Muscle of leg (tissue), 3 donors: ENCODE measurements at regions not wholly inside any gene's neighbourhood (a gene's known extent, or its start where the extent isn't known, plus 50 kb on each side); places are given as distances from the start of the nearest gene placed in this dataset.

ENCODE experiments used
- DNase-seq: peaks from one replicate; pipeline ENCODE4 v3.0.0; 2013
- H3K27ac ChIP-seq: one replicate; pipeline ENCODE4 v1.5.1; 2013; ENCODE audit warnings: mild to moderate bottlenecking, low read length, control low read depth
- H3K27me3 ChIP-seq: one replicate; pipeline ENCODE4 v1.6.1; 2013; ENCODE audit warnings: low read length; ENCODE audit not compliant: control insufficient read depth, insufficient read depth
- H3K36me3 ChIP-seq: one replicate; pipeline ENCODE4 v1.6.1; 2013; ENCODE audit warnings: low read length; ENCODE audit not compliant: control insufficient read depth, insufficient read depth
- H3K4me1 ChIP-seq: one replicate; pipeline ENCODE4 v1.6.1; 2013; ENCODE audit warnings: low read length; ENCODE audit not compliant: control insufficient read depth, insufficient read depth
- H3K4me3 ChIP-seq: one replicate; pipeline ENCODE4 v1.5.1; 2013; ENCODE audit warnings: low read length, control low read depth
- H3K9me3 ChIP-seq: replicated peaks from 2 replicates; pipeline ENCODE4 v1.6.1; 2013; ENCODE audit warnings: low read depth, low read length; ENCODE audit not compliant: control insufficient read depth
- WGBS: methylation state at CpG from one replicate; pipeline ENCODE4 v1.1.5; 2013; ENCODE audit warnings: missing lambda C conversion rate; ENCODE audit not compliant: insufficient coverage; 5-methylcytosine and 5-hydroxymethylcytosine counted together

DNA sequence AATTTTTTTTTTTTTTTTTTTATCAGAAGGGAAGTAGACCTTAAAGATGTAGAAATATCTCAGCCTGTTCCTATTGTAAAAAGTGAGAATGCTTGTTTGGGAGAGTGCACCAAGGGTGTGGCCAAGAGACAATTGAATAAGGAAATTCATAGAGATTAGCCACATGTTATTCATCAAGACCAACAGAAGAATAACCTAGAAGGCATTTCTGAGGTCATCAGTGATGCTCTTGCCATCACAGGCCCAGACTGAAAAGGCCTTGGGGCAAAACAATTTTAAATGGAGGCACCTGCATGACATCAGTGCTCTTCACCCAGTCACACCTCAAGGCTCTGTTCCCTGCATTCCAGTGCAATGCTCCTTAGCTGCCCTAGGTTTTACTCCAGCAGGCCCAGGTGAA is 2043.3 kb upstream of the PIK3C3 start:
- Histone ChIP-seq H3K27me3 (no peaks in the 10 kb centered on the region), H3K9me3 (peaks cover 7% of the 10 kb centered on the region), H3K36me3 (no peaks in the 10 kb centered on the region), H3K4me1 (no peaks in the 10 kb centered on the region), H3K4me3 (no peak overlapping the region), H3K27ac (no peak overlapping the region)
- no peak for DNase-seq

DNA sequence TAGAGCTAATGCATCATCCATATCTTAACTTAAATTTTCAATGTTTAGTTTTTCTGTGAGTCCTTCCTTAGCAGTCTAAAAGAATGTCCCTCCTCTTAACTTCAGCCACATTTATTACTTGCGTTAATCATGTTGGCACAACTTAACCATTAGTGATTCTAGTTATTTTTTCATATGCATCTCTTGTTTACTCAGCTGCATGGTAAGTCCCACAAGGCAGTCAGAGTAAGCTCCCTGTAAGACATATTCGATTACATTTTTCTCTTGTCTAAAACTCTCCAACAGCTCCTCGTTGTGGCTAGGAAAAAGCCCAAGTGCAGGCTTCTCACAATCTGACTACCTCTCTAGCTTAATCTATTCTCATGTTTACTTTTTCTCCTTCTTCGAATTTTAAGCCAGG is 2045.3 kb upstream of the PIK3C3 start:
- Histone ChIP-seq H3K27me3 (no peaks in the 10 kb centered on the region), H3K9me3 (peaks cover 7% of the 10 kb centered on the region), H3K4me3 (no peak overlapping the region), H3K36me3 (no peaks in the 10 kb centered on the region), H3K27ac (no peak overlapping the region), H3K4me1 (no peaks in the 10 kb centered on the region)
- 53% methylated on average over 3 of the region's 4 CpGs for WGBS
- DNase-seq: peak; percentile 25

DNA sequence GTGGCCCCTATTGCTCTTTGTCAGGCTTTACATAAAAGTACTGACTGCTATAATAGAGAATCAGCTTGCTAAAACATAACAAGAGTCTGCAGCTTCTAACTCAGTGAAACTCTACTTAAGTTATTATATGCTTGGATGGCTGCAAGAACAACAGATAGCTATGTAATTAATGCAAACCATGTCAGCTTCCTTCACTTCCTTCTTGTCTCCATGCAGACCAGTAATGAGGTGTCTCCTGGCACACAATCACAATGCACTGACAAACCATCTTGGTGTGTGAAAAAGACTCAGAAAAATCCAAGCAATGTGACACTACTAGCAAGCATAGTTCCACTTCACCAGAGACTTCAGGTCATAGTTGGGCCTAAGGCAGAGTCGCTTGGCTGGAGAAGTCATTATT is 2068.9 kb upstream of the PIK3C3 start:
- no peaks in the 10 kb centered on the region for H3K27me3 ChIP-seq
- no peaks in the 10 kb centered on the region for H3K4me1 ChIP-seq
- no peak overlapping the region for H3K4me3 ChIP-seq
- WGBS: no CpG with 5 or more reads among the region's 1 CpG
- no peaks in the 10 kb centered on the region for H3K9me3 ChIP-seq
- H3K27ac ChIP-seq: no peak overlapping the region
- no peak for DNase-seq
- no peaks in the 10 kb centered on the region for H3K36me3 ChIP-seq

DNA sequence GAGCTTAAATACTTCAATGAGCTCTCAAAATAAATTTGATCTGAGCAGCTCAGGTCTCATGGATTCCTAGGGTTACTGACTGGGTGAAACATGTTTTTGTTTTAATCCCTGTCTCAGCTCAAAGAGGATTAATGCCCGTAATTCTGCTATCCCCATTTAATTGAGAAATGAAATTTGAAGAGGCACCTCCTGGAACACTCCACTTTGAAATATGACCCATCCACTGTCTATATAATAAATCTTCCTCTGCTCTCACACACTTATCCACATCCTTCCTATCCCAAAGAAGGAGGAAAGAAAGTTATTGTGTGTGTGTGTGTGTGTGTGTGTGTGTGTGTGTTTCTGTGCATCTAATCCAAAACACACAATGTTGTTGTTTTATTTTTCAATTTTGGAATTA is 2082.4 kb upstream of the PIK3C3 start:
- Histone ChIP-seq H3K4me1 (no peaks in the 10 kb centered on the region), H3K36me3 (no peaks in the 10 kb centered on the region), H3K27me3 (no peaks in the 10 kb centered on the region), H3K27ac (no peak overlapping the region), H3K9me3 (no peaks in the 10 kb centered on the region), H3K4me3 (no peak overlapping the region)
- WGBS: no CpG with 5 or more reads among the region's 1 CpG
- no peak for DNase-seq

DNA sequence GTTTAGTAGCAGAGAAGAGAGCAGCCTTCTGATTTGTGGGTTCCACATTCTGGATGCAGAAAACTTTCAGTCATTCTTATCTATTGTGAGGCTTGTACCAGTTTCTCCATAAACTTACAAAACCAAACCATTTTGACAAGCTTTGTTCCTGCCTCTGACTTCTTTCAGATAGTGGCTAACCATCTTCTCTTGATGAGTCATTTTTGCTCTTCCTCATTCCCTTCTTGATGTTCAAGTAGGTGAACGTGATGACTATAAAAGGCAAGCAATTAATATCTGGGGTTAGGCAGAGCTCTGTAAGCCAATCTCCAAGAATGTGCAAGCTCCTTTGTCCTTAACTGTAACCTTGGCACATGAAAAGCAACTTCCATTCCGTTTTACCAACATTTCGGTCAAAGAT is 2083.1 kb upstream of the PIK3C3 start:
- no peak overlapping the region for H3K4me3 ChIP-seq
- no CpG with 5 or more reads among the region's 3 CpGs for WGBS
- H3K27me3 ChIP-seq: no peaks in the 10 kb centered on the region
- no peak for DNase-seq
- H3K9me3 ChIP-seq: no peaks in the 10 kb centered on the region
- no peak overlapping the region for H3K27ac ChIP-seq
- H3K36me3 ChIP-seq: no peaks in the 10 kb centered on the region
- no peaks in the 10 kb centered on the region for H3K4me1 ChIP-seq

DNA sequence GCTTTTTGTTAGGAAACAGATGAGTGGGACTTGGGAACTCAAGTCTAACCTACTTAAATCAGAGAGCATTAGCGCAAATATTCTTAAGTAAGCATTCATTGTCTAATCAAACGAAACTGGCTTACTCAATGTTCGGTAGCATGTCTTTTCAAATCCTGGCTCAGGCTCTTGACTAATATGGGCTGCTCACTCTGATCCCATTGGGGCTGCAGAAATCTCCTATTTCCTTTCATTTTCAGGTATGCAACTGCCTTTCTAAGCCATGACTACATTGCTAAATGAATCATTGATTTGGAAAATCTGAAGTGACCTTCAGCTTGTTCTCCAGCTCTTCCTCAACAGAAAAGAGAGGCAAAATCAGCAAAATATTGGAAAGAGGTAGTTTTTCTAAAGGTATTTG is 2084.4 kb upstream of the PIK3C3 start:
- 58% methylated on average over 2 of the region's 3 CpGs for WGBS
- no peaks in the 10 kb centered on the region for H3K36me3 ChIP-seq
- no peaks in the 10 kb centered on the region for H3K4me1 ChIP-seq
- H3K27ac ChIP-seq: no peak overlapping the region
- no peaks in the 10 kb centered on the region for H3K27me3 ChIP-seq
- no peaks in the 10 kb centered on the region for H3K9me3 ChIP-seq
- no peak for DNase-seq
- H3K4me3 ChIP-seq: no peak overlapping the region

DNA sequence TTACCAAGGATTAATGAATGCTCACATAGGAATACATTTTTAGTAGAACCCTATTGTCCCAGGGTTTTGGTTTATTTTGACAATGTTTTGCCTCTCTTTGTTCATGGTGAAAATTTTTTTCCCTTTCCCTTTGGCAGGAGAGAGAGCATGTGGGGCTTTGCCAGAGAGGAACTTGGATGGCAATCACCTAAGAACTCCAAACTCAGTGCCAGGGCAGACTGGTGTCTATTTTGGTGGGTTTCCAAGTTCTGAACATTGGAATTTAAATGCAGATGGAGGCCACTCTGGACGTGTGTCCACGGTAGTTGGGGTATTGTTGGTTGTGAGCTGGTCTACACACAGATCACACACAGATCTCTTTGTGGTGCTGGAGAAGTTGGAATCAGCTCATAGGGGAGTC is 2091.1 kb upstream of the PIK3C3 start:
- no peak for DNase-seq
- WGBS: no CpG with 5 or more reads among the region's 2 CpGs
- H3K27me3 ChIP-seq: no peaks in the 10 kb centered on the region
- H3K36me3 ChIP-seq: no peaks in the 10 kb centered on the region
- H3K4me1 ChIP-seq: peaks cover 3% of the 10 kb centered on the region
- H3K27ac ChIP-seq: no peak overlapping the region
- H3K9me3 ChIP-seq: no peaks in the 10 kb centered on the region
- no peak overlapping the region for H3K4me3 ChIP-seq

DNA sequence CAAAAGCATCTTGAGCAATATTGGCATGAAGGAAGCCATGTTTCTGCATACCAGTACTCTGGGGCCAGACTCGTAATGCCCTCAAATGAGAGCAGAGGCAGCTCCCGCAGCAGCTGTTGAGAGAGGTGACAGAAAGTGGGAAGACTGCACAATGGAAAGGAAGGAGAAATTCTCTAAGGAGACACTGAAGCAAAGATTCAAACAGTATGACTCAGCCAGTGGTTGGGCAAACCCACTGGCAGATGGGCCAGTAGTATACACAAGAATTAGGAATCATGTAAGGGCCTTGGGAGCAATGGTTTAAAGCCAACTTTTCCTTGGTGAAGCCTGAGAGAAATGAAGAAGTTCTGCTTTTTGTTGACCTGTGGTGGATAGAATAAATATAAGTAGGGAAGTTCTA is 2092.7 kb upstream of the PIK3C3 start:
- Histone ChIP-seq H3K4me1 (peaks cover 3% of the 10 kb centered on the region), H3K4me3 (no peak overlapping the region), H3K27ac (no peak overlapping the region), H3K36me3 (no peaks in the 10 kb centered on the region), H3K9me3 (no peaks in the 10 kb centered on the region), H3K27me3 (no peaks in the 10 kb centered on the region)
- 96% methylated on average over 2 of the region's 2 CpGs for WGBS
- no peak for DNase-seq

DNA sequence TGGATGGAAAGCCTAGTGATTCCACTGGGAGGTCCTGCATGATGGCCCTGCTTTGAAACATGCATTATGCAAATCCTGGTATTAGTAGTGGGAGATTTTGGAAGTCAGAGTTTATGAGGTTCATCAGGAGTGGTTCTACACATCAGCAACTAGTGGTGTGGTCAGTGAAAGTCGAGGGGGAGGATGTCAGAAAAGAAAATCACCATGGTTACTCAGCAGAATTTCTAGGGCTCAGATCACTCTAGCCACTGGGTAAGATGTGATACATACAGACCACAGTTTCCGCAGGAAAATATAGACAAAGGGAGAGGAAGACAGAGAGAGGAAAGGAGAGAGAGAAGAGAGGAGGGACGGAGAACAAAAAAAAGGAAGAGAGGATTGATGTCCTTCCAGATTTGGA is 2100.7 kb upstream of the PIK3C3 start:
- no peaks in the 10 kb centered on the region for H3K27me3 ChIP-seq
- H3K4me1 ChIP-seq: no peaks in the 10 kb centered on the region
- 33% methylated on average over 1 of the region's 3 CpGs for WGBS
- H3K9me3 ChIP-seq: no peaks in the 10 kb centered on the region
- no peaks in the 10 kb centered on the region for H3K36me3 ChIP-seq
- no peak for DNase-seq
- H3K27ac ChIP-seq: no peak overlapping the region
- H3K4me3 ChIP-seq: no peak overlapping the region

DNA sequence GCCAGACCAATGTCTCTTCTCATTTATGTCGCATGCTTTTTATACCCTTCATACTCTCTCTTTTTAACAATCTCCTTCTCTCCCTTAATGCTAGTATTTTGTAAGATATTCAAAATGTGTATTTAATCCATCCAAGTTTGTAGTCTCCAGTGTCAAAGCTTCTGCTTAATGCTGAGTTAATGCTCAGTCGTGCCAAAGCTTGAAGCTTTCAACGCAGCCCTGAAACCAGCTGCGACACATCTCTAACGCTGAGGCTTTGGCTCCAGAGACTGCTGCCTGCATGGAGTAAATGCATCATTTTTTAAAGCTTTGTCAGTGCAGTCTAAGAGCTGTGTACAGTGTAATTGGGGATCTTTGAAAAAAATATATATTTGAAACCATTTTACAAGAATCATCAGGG is 2108.8 kb upstream of the PIK3C3 start:
- no peaks in the 10 kb centered on the region for H3K9me3 ChIP-seq
- peaks cover 4% of the 10 kb centered on the region for H3K27me3 ChIP-seq
- no peaks in the 10 kb centered on the region for H3K36me3 ChIP-seq
- peak overlapping the region; percentile 31 for H3K27ac ChIP-seq
- WGBS: 0% methylated on average over 2 of the region's 5 CpGs
- peaks cover 2% of the 10 kb centered on the region for H3K4me1 ChIP-seq
- no peak overlapping the region for H3K4me3 ChIP-seq
- DNase-seq: peak; percentile 97

DNA sequence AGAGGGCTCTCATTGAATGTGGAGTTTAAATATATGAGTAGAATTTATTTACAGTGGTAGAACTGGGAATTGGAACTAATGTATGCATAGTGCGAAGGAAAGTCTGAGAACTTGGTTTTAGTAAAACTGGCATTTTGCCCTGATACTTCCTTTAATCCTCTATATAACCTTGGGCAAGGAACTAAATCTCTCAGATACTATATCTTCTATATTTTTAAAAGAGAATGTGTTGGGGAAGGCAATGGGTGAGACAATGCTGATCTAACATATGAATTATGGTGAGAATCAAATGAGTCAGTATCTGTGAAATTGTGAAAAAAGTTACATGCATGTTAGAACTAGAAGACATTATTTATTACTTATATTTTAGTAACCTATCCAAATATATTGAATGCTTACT is 2109.4 kb upstream of the PIK3C3 start:
- peaks cover 9% of the 10 kb centered on the region for H3K4me1 ChIP-seq
- H3K4me3 ChIP-seq: no peak overlapping the region
- DNase-seq: peak; percentile 43
- no peaks in the 10 kb centered on the region for H3K9me3 ChIP-seq
- H3K36me3 ChIP-seq: no peaks in the 10 kb centered on the region
- H3K27ac ChIP-seq: no peak overlapping the region
- peaks cover 4% of the 10 kb centered on the region for H3K27me3 ChIP-seq
- no CpG with 5 or more reads among the region's 1 CpG for WGBS
